HCT116 (cell line): ENCODE measurements at regions not wholly inside any gene's neighbourhood (a gene's known extent, or its start where the extent isn't known, plus 50 kb on each side); places are given as distances from the start of the nearest gene placed in this dataset.

Experiments used
- ATAC-seq: fragments of 200-7000 bp; cut with Tn5 transposase; 2 replicates; pipeline ENCODE4 v1.9.1; 2020; ENCODE audit warnings: mild to moderate bottlenecking, moderate library complexity
- BruUV-seq: library from RNA; stranded (reverse); fragments of 400-500 nt; replicated peaks from 2 replicates; lab custom pipeline; 2021; lab: Mats Ljungman, UMichigan
- CTCF ChIA-PET: fragments of 300-600 bp; sonication (Branson Sonifier 250); formaldehyde crosslinking; loops from one replicate; lab custom pipeline; 2021; ENCODE audit warnings: antibody characterized with exemption; lab: Charles Lee
- POLR2A ChIA-PET: fragments of 300-600, 350-600 bp; sonication (Branson Sonifier 250); formaldehyde crosslinking; loops from one replicate; lab custom pipeline; 2021; ENCODE audit warnings: antibody characterized with exemption; lab: Charles Lee
- RAD21 ChIA-PET, 2 experiments: fragments of 300-600 bp; sonication (Branson Sonifier 250); formaldehyde crosslinking; loops; one replicate each; lab custom pipeline; 2023; ENCODE audit warnings: low total read pairs in 2 of 2; ENCODE audit not compliant: uncharacterized antibody in 2 of 2, unreplicated experiment in 2 of 2, low non-redundant PET in 1 of 2; lab: Charles Lee
- DNase-seq: peaks from one replicate; pipeline ENCODE4 v3.0.0-alpha.2; 2010; ENCODE audit warnings: low read depth, low spot score
- H2AFZ ChIP-seq: fragments of 200-600 bp; shearing (Covaris generic), sonication (generic); 2 replicates; pipeline ENCODE4 v1.6.1; 2017; ENCODE audit warnings: low read depth, mixed run types, mixed read lengths, antibody characterized with exemption, low read length; ENCODE audit not compliant: poor library complexity, severe bottlenecking
- H3K27ac ChIP-seq: 2 replicates; pipeline ENCODE4 v1.5.1; 2012; ENCODE audit warnings: low read depth, low read length
- H3K27me3 ChIP-seq: fragments of 200-600 bp; sonication (generic); 2 replicates; pipeline ENCODE4 v1.6.1; 2016; ENCODE audit warnings: mixed run types, low read length, mixed read lengths; ENCODE audit not compliant: insufficient read depth
- H3K36me3 ChIP-seq, 2 experiments: fragments of 200-500 bp in 1 of 2; fragments of 200-600 bp in 1 of 2; sonication (Bioruptor generic) in 1 of 2; sonication (generic) in 1 of 2; 2 replicates each; pipeline versions ENCODE4 v1.5.1 to v1.6.1; 2014 to 2016; ENCODE audit warnings: low read length in 2 of 2, inconsistent platforms in 1 of 2, mixed read lengths in 1 of 2, mixed run types in 1 of 2; ENCODE audit not compliant: insufficient read depth in 2 of 2, control insufficient read depth in 1 of 2
- H3K4me1 ChIP-seq, 2 experiments: fragments of 200-600 bp in 1 of 2; sonication (generic) in 1 of 2; 2 replicates each; pipeline versions ENCODE4 v1.5.1 to v1.6.1; 2012 to 2017; ENCODE audit warnings: low read length in 2 of 2, inconsistent platforms in 1 of 2, mild to moderate bottlenecking in 1 of 2, mixed read lengths in 1 of 2, mixed run types in 1 of 2, moderate library complexity in 1 of 2; ENCODE audit not compliant: insufficient read depth in 2 of 2, control insufficient read depth in 1 of 2
- H3K4me2 ChIP-seq: fragments of 200-600 bp; sonication (generic); 2 replicates; pipeline ENCODE4 v1.6.1; 2017; ENCODE audit warnings: mixed run types, low read length, mixed read lengths
- H3K4me3 ChIP-seq, 2 experiments: fragments of 200-600 bp in 1 of 2; sonication (generic) in 1 of 2; replicated peaks in 1 of 2; 2 replicates each; pipeline ENCODE4 v1.5.1; 2011 to 2016; ENCODE audit warnings: low read length in 2 of 2, control low read depth in 1 of 2, low read depth in 1 of 2, mild to moderate bottlenecking in 1 of 2, mixed read lengths in 1 of 2, mixed run types in 1 of 2
- H3K79me2 ChIP-seq: fragments of 200-600 bp; sonication (generic); 2 replicates; pipeline ENCODE4 v1.6.1; 2017; ENCODE audit warnings: mild to moderate bottlenecking, mixed run types, low read length, moderate library complexity, mixed read lengths; ENCODE audit not compliant: insufficient read depth
- H3K9ac ChIP-seq: fragments of 200-600 bp; sonication (generic); 2 replicates; pipeline ENCODE4 v1.6.1; 2016; ENCODE audit warnings: low read length, mixed read lengths
- H3K9me2 ChIP-seq: fragments of 200-600 bp; sonication (generic), shearing (Covaris generic); 2 replicates; pipeline ENCODE4 v1.6.1; 2017; ENCODE audit warnings: mixed run types, mild to moderate bottlenecking, moderate library complexity; ENCODE audit not compliant: insufficient read depth
- H3K9me3 ChIP-seq, 2 experiments: fragments of 200-500 bp in 1 of 2; fragments of 200-600 bp in 1 of 2; sonication (Bioruptor generic) in 1 of 2; sonication (generic) in 1 of 2; 2 replicates each; pipeline ENCODE4 v1.6.1; 2014 to 2017; ENCODE audit warnings: low read length in 2 of 2, mixed read lengths in 2 of 2, inconsistent platforms in 1 of 2, low read depth in 1 of 2, mild to moderate bottlenecking in 1 of 2, mixed run types in 1 of 2, moderate library complexity in 1 of 2; ENCODE audit not compliant: control insufficient read depth in 1 of 2, insufficient read depth in 1 of 2
- H4K20me1 ChIP-seq: fragments of 200-600 bp; sonication (generic), shearing (Covaris generic); 2 replicates; pipeline ENCODE4 v1.6.1; 2017; ENCODE audit warnings: mixed run types, mild to moderate bottlenecking, moderate library complexity; ENCODE audit not compliant: insufficient read depth
- CTCF ChIP-seq, 3 experiments: fragments of 200-600 bp in 1 of 3; sonication (generic) in 1 of 3; IDR thresholded peaks in 2 of 3; conservative IDR thresholded peaks in 1 of 3; 2 replicates each; pipeline ENCODE4 v1.5.1; 2012 to 2017; ENCODE audit warnings: low read depth in 2 of 3, low read length in 2 of 3, antibody characterized with exemption in 1 of 3, borderline replicate concordance in 1 of 3, control low read depth in 1 of 3, mild to moderate bottlenecking in 1 of 3, mixed read lengths in 1 of 3, mixed run types in 1 of 3, moderate library complexity in 1 of 3; ENCODE audit not compliant: insufficient read depth in 1 of 3
- EZH2 ChIP-seq: fragments of 200-600 bp; sonication (generic); IDR thresholded peaks from 2 replicates; pipeline ENCODE4 v1.6.1; 2017; ENCODE audit warnings: antibody characterized with exemption, mixed run types
- EZH2phosphoT487 ChIP-seq: fragments of 200-600 bp; IDR thresholded peaks from 2 replicates; pipeline ENCODE4 v1.6.1; 2018; ENCODE audit warnings: antibody characterized with exemption, borderline replicate concordance
- FOSL1 ChIP-seq: IDR thresholded peaks from 2 replicates; pipeline ENCODE4 v1.6.1; 2012; ENCODE audit warnings: low read depth
- POLR2A ChIP-seq: IDR thresholded peaks from 2 replicates; pipeline ENCODE4 v1.7.0; 2011; ENCODE audit warnings: borderline replicate concordance; ENCODE audit not compliant: insufficient read depth, insufficient read length; ENCODE audit errors: extremely low read depth
- SIN3A ChIP-seq: IDR thresholded peaks from 2 replicates; pipeline ENCODE4 v1.6.1; 2012; ENCODE audit warnings: low read depth
- TCF7L2 ChIP-seq: IDR thresholded peaks from 2 replicates; pipeline ENCODE4 v1.7.0; 2011; ENCODE audit warnings: borderline replicate concordance, inconsistent platforms; ENCODE audit not compliant: insufficient read depth, insufficient read length; ENCODE audit errors: extremely low read depth
- YY1 ChIP-seq: IDR thresholded peaks from 2 replicates; pipeline ENCODE4 v1.6.1; 2011; ENCODE audit warnings: low read length, low read depth, moderate library complexity, mild to moderate bottlenecking; ENCODE audit not compliant: insufficient replicate concordance; ENCODE audit errors: extremely low read depth
- ZFX ChIP-seq: fragments of 450-650 bp; IDR thresholded peaks from 2 replicates; pipeline ENCODE4 v1.6.1; 2017
- intact Hi-C: fragments of 100-400 bp; cut with micrococcal nuclease; formaldehyde crosslinking; loops from 2 replicates; pipeline ENCODE4 v1.10.0; 2022

GRCh38 chr5:18102733-18103132, 468.5 kb downstream of the TAF11L14 start:
- no peaks in the 10 kb centered on the region for H3K79me2 ChIP-seq
- no peak overlapping the region for H3K27ac ChIP-seq
- H3K4me3 ChIP-seq, result no peak overlapping the region
- no TSS peak for BruUV-seq
- H3K27me3 ChIP-seq, result no peaks in the 10 kb centered on the region
- ChIA-PET POLR2A (no interaction called here), CTCF (no interaction called here)
- no peak overlapping the region for H3K4me2 ChIP-seq
- H3K9ac ChIP-seq, result no peak overlapping the region
- no peak overlapping the region for H2AFZ ChIP-seq
- H3K4me1 ChIP-seq, result no peaks in the 10 kb centered on the region
- TF ChIP-seq FOSL1 (no peak), ZFX (no peak), POLR2A (no peak), TCF7L2 (no peak)
- TF ChIP-seq, all 23 proteins: peak for 0
- Histone ChIP-seq H3K9me3 (peaks cover 3 to 22% of the 10 kb centered on the region in 2 experiments; a peak in 2 of 4 replicates), H4K20me1 (no peaks in the 10 kb centered on the region), H3K36me3 (no peaks in the 10 kb centered on the region), H3K9me2 (no peaks in the 10 kb centered on the region)
- RAD21 ChIA-PET, result no interaction called here
- intact Hi-C loops, result no loop called here
- DNase-seq, result no peak
- ATAC-seq, result no peak

- no peak overlapping the region for H3K4me3 ChIP-seq
- RAD21 ChIA-PET, result no interaction called here
- H3K9me2 ChIP-seq, result no peaks in the 10 kb centered on the region
- DNase-seq (no peak), ATAC-seq (no peak)
- no peaks in the 10 kb centered on the region for H3K36me3 ChIP-seq
- CTCF ChIA-PET, result no interaction called here
- H3K4me1 ChIP-seq, result no peaks in the 10 kb centered on the region
- H3K4me2 ChIP-seq, result no peak overlapping the region
- no peaks in the 10 kb centered on the region for H4K20me1 ChIP-seq
- H3K9ac ChIP-seq, result no peak overlapping the region
- POLR2A ChIA-PET, result no interaction called here
- peaks cover 3 to 28% of the 10 kb centered on the region in 2 experiments; a peak in 2 of 4 replicates for H3K9me3 ChIP-seq
- H2AFZ ChIP-seq, result no peak overlapping the region
- no peaks in the 10 kb centered on the region for H3K27me3 ChIP-seq
- intact Hi-C loops, result no loop called here
- TF ChIP-seq SIN3A, result no peak
- no peak for TF ChIP-seq EZH2phosphoT487
- TF ChIP-seq YY1, result no peak
- TF ChIP-seq TCF7L2, result no peak
- no peak for TF ChIP-seq EZH2
- no peak for TF ChIP-seq CTCF (IDR thresholded peaks at IDR 0.05 in 2 of 3, conservative IDR thresholded peaks at IDR 0.05 in 1 of 3; ENCODE audit: borderline replicate concordance in 1 of 3, insufficient read depth in 1 of 3, low read depth in 2 of 3, low read length in 2 of 3)
- H3K79me2 ChIP-seq, result no peaks in the 10 kb centered on the region
- H3K27ac ChIP-seq, result no peak overlapping the region
- no TSS peak for BruUV-seq
These were observed 471.2 kb downstream of the TAF11L14 start for GRCh38 chr5:18105449-18105848.
